Suprapubic skin (tissue), 4 donors: ENCODE measurements at regions not wholly inside any gene's neighbourhood (a gene's known extent, or its start where the extent isn't known, plus 50 kb on each side); places are given as distances from the start of the nearest gene placed in this dataset.

Source experiments
- CTCF ChIP-seq, 2 donors: fragments of 200-600 bp in 1 of 2; fragments of 450-650 bp in 1 of 2; sonication (generic) in 1 of 2; IDR thresholded peaks; one replicate each; pipeline ENCODE4 v1.5.1; 2016 to 2019; ENCODE audit warnings: antibody characterized with exemption in 2 of 2, mild to moderate bottlenecking in 1 of 2, moderate library complexity in 1 of 2
- EP300 ChIP-seq: sonication (generic); formaldehyde crosslinking; IDR thresholded peaks from one replicate; pipeline ENCODE4 v1.6.1; 2017; ENCODE audit warnings: antibody characterized with exemption
- POLR2A ChIP-seq, 2 donors: fragments of 450-650 bp; IDR thresholded peaks; one replicate each; pipeline ENCODE4 v1.6.1; 2017; ENCODE audit warnings: antibody characterized with exemption in 2 of 2, mild to moderate bottlenecking in 2 of 2, moderate library complexity in 2 of 2
- POLR2AphosphoS5 ChIP-seq, 3 donors: sonication (generic); formaldehyde crosslinking; IDR thresholded peaks; one replicate each; pipeline ENCODE4 v1.6.1; 2017; ENCODE audit warnings: antibody characterized with exemption in 3 of 3

GRCh38 chr5:133843911-133844310, 124.5 kb downstream of the C5orf15 start:
- no peak for TF ChIP-seq EP300
- no peak for TF ChIP-seq CTCF (IDR thresholded peaks at IDR 0.05)
- no peak for TF ChIP-seq POLR2AphosphoS5 (IDR thresholded peaks at IDR 0.05)
- TF ChIP-seq POLR2A (IDR thresholded peaks at IDR 0.05), result no peak
